ENCODE measurements at regions not wholly inside any gene's neighbourhood (a gene's known extent, or its start where the extent isn't known, plus 50 kb on each side); places are given as distances from the start of the nearest gene placed in this dataset.
"Not testable (repeated sequence)": the region's sequence is repeated elsewhere in the genome, so short reads cannot be mapped to it uniquely, and the experiment has no call there.

- DNase-seq (ENCODE audit: low read depth) = no peak
- TF ChIP-seq, protein P1, sequence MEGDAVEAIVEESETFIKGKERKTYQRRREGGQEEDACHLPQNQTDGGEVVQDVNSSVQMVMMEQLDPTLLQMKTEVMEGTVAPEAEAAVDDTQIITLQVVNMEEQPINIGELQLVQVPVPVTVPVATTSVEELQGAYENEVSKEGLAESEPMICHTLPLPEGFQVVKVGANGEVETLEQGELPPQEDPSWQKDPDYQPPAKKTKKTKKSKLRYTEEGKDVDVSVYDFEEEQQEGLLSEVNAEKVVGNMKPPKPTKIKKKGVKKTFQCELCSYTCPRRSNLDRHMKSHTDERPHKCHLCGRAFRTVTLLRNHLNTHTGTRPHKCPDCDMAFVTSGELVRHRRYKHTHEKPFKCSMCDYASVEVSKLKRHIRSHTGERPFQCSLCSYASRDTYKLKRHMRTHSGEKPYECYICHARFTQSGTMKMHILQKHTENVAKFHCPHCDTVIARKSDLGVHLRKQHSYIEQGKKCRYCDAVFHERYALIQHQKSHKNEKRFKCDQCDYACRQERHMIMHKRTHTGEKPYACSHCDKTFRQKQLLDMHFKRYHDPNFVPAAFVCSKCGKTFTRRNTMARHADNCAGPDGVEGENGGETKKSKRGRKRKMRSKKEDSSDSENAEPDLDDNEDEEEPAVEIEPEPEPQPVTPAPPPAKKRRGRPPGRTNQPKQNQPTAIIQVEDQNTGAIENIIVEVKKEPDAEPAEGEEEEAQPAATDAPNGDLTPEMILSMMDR (conservative IDR thresholded peaks at IDR 0.05; ENCODE audit: low read depth, low read length) = peak; percentile 36
- no peak overlapping the region for H3K4me3 ChIP-seq (ENCODE audit: low read depth, low read length)
These were observed 168.5 kb upstream of the STK26 start for GRCh38 chrX:131854581-131854980.

DNA sequence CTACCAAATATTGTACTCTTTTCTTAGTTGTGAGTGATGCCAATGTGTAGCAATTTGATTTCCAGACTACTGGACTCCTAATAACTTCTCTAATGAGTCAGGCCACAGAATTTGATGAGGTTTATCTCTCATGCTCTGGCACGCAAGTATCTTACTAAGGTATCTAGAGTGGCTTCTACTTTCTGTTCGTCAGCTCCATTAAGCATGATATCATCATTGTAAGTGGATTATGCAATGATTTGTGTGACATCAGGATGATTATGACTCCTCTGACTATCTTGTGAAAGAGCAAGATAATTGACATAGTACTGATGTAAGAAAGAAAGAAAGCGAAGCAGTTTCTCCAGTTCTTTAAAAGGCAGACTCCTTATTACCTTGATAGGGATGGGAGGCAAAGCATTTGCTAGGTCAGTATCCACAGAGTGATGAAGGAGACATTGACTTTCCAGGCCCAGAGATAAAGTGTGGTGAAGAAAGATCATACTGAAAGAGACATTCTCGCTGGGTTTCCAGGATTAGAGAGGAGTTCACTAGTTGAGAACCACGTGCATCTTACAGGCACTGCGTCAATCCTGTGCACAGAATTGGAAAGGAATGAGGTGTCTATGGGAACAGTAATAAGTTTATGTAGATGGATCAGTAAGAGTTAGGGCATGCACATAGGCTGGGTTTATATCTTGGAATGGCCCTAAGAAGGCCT lies 161.9 kb upstream of the STK26 start:
- DNase-seq (ENCODE audit: low read depth) = no peak
- TF ChIP-seq, protein P1 (conservative IDR thresholded peaks at IDR 0.05; ENCODE audit: low read depth, low read length) = no peak
- H3K4me3 ChIP-seq (ENCODE audit: low read depth, low read length) = no peak overlapping the region

- no peak for DNase-seq (ENCODE audit: low read depth)
- H3K4me3 ChIP-seq (ENCODE audit: low read depth, low read length) = no peak overlapping the region
- TF ChIP-seq, protein P1 (conservative IDR thresholded peaks at IDR 0.05; ENCODE audit: low read depth, low read length) = no peak
These were observed 160.8 kb upstream of the STK26 start for GRCh38 chrX:131862321-131862720.

- DNase-seq (ENCODE audit: low read depth) = no peak
- TF ChIP-seq, protein P1 (conservative IDR thresholded peaks at IDR 0.05; ENCODE audit: low read depth, low read length) = no peak
- no peak overlapping the region for H3K4me3 ChIP-seq (ENCODE audit: low read depth, low read length)
These were observed 153.9 kb upstream of the STK26 start for GRCh38 chrX:131869182-131869581.

DNA sequence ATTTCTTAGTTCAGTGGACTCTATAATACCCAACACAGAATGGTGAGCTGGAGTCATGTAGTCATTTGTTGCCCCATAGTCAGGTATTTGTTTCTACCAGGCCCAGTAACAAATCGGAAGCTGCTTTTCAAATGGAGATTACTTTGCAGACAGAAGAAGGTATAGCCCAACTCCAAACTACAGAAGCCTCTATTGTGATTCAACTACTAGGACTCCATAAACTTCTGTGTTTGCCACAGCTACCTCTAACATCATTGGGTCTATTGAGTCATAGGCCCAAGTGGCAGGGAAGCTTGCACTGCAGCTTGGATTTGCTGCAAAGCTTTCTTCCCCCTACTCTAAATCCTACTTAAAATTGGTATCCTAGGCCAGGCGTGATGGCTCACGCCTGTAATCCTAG lies 148.8 kb upstream of the STK26 start:
- no peak for DNase-seq (ENCODE audit: low read depth)

DNA sequence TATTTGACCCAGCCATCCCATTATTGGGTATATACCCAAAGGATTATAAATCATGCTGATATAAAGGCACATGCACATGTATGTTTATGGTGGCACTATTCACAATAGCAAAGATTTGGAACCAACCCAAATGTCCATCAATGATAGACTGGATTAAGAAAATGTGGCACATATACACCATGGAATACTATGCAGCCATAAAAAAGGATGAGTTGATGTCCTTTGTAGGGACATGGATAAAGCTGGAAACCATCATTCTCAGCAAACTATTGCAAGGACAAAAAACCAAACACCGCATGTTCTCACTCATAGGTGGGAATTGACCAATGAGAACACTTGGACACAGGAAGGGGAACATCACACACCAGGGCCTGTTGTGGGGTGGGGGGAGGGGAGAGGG lies 147.3 kb upstream of the STK26 start:
- not testable (repeated sequence) for DNase-seq (ENCODE audit: low read depth); H3K4me3 ChIP-seq (ENCODE audit: low read depth, low read length)

More for the DNA sequence above, 148.8 kb upstream of the STK26 start:
- no peak overlapping the region for H3K4me3 ChIP-seq (ENCODE audit: low read depth, low read length)
- TF ChIP-seq, protein P1 (conservative IDR thresholded peaks at IDR 0.05; ENCODE audit: low read depth, low read length) = no peak

DNA sequence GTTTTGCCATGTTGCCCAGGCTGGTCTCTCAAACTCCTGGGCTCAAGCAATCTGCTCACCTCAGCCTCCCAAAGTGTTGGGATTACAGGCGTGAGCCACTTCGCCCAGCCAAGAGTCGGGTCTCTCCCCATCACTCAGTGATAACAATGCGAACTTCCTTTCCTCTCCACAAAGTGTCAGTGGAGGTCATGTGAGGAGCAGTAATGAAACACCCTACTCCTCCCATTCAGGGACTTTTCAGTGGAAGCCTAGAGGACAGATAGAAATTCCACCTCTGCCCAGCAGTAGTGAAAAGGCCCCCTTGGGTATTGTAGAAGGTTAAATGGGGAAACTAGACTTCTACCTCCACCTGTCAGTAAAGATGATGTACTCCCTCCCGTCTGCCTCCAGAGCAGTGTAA lies 141.9 kb upstream of the STK26 start:
- TF ChIP-seq, protein P1 (conservative IDR thresholded peaks at IDR 0.05; ENCODE audit: low read depth, low read length) = no peak
- H3K4me3 ChIP-seq (ENCODE audit: low read depth, low read length) = no peak overlapping the region
- no peak for DNase-seq (ENCODE audit: low read depth)

- not testable (repeated sequence) for DNase-seq (ENCODE audit: low read depth); H3K4me3 ChIP-seq (ENCODE audit: low read depth, low read length)
These were observed 138.1 kb upstream of the STK26 start for GRCh38 chrX:131885042-131885441.

- H3K4me3 ChIP-seq (ENCODE audit: low read depth, low read length); DNase-seq (ENCODE audit: low read depth): not testable (repeated sequence)
These were observed 129.2 kb upstream of the STK26 start for GRCh38 chrX:131893857-131894256.

Measured in epithelial cell of proximal tubule (primary cell).